ENCODE measurements at regions not wholly inside any gene's neighbourhood (a gene's known extent, or its start where the extent isn't known, plus 50 kb on each side); places are given as distances from the start of the nearest gene placed in this dataset.
A peak's percentile ranks its signal among the peaks of the same experiment; 100 is the strongest.

DNA sequence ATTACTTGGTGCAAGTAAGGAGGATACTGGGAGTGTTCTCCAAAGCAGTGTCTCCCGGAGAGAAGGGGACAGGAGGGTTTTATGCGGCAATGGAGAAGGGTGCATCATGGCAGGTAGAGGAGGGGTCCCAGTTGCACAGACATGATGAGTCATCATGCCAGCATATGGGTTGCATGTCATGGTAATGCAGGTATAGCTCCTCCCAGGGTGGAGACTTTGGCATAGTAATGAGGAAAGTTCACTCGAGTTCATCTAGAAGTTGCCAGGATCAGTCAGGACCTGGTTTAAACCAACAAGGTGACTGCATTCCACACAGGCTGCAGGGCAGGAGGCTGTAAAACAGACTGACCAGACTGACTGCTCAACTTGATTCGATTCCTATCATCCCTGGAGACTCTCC is 355.7 kb upstream of the DUSP10 start:
- no peak for DNase-seq

DNA sequence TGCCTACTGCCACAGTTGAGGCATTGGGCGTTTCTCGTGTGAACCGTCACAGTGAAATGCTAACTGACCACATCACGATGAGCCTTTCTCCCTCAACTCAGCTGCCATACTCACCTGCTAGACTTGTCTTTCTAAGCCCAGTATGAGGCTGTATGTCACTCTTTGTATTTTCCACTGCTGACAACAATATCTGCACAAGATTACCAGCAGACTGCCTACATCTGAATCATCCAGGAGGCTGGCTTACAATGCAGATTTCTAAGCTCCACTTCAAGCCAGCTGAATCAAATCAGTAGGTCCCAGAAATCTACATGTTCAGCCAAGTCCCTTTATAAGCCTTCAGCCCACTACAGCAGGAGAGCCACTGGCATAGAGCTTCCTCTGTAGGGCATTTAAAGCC is 355.0 kb upstream of the DUSP10 start:
- DNase-seq, result no peak

DNA sequence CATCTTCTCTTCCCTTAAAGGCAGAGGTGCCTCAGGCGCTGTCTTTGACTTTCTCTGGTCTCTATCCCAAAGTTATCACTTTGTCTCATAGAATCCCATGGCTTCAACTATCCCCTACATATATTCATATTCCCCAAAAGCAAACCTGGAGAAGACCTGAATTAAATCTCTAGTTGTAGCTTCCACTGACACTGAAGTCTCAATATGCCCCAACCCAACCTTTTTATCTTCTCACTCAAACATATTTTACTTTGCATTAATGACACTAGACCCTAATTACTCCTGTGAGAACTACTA is 354.5 kb upstream of the DUSP10 start:
- no peak for DNase-seq

DNA sequence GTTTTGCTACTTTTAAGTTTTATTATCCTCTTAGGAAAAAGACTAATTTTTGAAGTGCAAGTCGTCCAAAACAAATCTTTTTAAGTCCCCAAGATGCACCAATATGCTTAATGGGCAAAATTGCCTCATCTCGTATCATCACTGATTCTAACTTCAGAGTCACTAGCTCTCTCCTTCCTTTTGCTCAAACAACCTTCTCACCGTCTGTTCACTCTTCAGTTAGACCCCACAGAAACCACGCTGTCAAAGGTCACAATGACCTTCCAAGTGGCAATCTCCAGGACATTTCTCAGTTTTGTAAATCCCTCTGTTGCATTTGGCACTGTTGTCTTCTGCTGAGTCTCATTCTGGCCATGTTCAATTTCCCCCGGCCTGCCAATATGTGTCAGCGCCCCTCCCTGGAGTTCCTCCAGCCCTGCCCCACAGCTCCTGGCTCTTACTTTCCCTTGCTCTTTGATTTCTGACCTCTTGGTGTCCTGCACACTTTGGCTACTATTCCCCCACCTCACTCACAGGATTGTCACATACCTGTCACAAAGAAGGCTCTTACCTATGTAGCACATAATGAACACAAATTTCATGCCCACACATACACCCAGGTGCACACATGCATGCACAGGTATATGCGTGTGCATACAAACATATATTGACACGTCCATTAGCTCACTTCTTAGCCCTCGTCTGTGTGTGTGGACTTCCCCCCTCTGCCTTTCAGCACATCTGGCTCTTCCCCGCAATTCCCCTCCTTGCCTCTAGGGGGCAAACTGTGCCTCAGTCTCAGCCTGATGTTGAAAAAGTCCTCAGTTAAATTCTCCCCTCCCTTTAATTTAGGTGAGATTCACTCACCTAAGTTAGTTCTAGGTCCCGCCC is 354.0 kb upstream of the DUSP10 start:
- peak; percentile 66 for DNase-seq

DNA sequence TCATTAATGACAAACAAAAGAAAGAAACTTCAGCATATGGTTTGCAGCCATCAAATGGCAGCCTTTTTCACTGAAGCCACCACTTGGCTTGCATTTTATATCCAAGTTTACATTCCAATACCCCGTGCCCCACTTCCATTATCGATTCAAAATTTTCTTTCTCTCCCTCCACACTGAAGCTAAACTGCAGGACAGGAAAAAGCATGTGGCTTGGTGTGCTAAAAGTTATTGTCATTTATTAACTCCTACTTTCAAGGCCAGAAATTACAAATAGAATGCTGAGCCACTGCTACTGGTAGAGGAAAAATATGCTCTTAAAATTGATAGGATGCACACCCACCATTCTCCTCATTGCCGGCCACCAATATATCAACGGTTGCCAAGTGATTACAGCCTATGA is 351.6 kb upstream of the DUSP10 start:
- DNase-seq, result no peak

DNA sequence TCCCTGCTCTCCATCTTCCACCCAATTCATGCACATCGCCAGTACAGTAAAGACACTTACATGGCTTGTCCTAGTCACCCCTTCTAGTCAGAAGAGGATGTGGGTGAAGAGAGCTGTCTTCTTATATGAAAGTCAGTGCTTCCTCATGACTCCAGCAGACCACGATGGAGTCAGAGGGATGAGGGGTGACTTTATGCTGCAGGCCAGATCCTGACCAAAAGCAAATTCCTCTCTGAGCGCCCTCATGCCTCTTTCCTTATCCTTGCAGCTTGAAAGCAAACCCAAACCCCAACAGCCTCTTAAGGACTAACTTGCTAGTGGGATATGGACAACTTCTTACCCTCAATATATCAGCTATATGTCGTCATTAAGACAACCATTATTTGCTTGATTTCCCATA is 348.2 kb upstream of the DUSP10 start:
- DNase-seq, result no peak

DNA sequence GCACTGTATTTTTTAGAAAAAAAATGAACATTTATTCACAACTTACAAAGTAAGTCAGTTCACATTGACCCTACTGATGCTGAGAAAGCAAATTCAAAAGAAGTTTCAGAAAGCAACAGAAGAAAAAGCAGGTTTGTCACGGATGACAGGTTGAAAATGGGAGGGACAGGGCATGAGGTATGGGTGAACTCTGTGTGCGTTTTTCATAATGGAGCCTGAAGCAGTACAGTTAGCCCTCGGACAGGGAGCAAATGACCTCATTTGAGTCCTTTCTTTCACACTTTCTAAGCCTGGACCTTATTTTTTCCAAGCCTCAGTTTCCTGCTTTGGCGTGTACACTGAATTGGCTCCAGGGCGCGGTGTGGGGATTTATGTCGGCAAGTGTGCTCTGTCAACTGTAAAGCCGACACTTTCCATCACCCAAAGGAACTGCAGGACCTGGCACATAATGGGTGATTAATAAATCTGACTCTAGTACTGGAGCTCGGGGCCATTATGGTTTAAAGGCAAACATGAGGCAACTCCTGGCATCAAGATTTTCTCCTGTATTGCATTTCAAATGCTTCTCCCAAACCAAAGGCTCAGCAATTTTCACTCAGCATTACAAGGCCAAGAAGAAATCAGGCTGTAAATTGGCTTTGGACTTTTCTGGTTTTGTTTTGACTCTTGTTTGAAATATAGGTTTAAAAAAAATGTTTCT is 345.5 kb upstream of the DUSP10 start:
- no peak for DNase-seq

DNA sequence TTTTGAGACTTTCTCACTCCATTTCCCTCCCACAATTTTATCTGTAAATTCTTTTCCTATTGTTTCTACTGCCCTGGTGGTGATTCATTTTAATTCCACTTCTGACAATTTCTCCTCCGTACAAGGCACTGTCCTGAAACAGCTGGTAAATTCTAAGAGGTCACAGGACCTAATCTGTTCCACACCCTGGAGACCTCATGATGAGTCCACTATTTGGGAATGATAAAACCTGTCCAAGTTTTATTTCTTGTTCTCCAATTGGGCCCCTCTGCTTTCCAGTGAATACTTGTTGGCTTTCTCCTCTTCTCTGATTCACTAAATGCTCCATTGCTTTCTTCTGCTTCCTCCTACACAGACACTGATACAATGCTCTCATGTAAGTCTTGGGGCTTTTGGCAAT is 343.1 kb upstream of the DUSP10 start:
- no peak for DNase-seq

DNA sequence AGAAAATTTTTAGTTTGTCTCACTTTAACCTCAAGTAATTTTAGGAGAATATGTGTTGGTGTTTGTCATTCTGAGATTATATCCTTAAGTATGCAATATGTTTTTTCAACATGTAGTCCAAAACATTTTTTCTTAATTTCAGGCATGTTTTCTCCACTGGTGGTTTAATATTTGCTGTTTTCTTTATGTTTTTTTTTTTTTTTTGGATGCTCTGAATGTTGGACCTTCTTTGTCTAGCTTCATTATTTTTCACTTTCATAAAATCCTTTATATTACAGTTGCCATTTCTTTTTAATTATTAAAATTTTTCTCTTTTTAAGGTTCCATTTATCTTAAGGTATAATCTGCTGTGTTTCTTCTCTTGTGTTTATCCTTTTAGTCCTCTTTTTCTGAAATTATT is 342.2 kb upstream of the DUSP10 start:
- no peak for DNase-seq

DNA sequence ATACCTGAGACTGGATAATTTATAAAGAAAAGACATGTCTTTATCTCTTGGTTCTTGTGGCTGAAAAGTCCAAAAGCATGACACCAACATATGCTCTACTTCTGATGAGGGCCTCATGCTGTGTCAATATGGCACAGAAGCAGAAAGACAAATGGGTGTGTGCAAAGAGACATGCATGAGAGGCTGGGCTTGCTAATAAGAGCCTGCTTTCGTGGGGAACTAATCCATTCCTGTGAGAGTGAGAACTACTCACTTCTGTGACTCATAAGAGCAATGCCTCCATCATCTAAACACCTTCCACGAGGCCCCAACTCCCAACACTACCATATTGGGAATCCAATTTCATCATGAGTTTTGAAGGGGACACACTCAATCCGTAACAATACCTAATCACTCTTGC is 340.0 kb upstream of the DUSP10 start:
- DNase-seq, result no peak

DNA sequence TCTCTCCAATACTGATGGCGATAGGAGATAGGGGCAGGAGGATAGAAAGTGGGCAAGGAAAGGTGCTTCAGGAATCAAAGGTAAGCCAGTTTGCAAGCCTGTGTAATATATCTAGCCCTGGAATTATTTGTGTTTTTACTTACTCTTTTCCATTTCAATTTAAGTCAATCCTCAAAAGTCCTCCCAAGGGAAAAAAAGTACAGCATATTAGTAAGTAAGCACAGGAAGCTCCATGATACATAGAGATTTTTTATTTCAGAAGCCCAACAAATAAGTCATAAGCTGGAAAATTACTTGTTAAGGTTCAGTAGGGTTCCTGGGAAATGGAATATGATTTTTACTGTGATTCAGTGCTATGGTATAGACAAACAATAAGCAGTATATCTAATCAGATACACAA is 337.7 kb upstream of the DUSP10 start:
- DNase-seq, result no peak

DNA sequence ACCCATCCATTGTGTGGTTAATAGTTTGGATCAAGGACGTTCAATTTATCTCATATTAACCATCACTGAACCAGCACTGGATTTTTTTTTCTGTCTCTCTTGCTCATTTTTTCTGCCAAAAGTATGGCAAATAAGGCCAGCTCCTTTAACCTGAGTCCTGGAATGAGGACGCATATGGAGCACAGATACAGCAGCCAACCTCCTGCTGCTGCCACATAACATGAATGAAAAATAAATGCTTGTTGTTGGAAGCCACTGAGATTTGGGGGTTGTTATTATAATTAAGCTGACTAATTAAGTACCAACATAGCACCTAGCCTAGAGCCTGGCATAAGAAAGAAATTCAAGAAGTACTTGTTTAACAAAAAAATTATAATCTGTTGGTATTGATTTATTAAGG is 335.3 kb upstream of the DUSP10 start:
- no peak for DNase-seq

DNA sequence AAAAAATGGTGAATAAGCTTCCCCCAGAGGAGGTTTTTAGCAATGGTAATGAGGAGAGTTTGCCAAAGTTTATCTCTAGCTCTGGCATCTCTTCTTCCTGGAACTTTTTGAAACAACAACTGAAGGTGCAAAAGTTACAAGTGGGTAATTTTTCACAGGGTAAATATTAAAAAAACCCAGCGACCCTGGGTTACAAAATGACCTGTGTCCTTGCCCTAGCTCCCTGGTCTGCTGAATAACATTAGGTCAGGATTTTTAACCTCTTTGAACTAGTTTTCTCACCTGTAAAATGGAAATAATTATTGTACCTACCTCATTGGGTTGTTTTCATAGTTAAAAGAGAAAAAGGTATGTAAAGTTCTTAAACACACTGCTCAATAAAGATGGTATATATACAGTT is 332.4 kb upstream of the DUSP10 start:
- DNase-seq, result no peak

DNA sequence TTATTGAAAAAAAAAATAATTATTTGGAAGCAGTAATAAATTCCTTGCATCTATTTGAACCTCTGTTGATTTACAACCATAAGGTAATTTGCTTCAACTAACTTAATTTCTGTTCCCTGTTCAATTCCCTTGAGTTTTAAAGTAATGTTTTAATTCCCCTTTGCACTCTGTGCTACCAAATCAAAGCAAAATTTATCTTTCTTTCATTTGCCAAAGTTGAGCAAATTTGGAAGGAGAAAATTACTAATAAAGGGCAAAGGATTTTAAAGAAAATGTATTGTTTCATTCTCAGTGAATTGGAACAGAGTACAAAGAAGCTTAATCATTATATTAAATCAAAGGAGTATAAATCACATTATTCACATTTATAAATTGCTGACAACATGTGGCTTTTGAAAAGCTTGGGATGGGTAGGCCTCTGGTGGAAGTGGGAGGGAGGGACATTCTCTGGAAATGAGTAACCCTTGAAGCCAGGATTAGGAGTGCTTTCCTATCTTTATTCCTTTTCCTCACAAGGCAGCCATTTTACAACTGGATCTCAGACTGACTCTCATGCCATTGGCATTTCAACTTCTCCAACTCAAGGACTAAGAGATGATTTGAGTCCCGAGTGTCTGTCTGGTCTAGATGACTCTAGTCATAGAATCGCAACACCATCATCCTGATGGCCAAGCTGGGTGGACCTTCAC is 331.6 kb upstream of the DUSP10 start:
- no peak for DNase-seq

DNA sequence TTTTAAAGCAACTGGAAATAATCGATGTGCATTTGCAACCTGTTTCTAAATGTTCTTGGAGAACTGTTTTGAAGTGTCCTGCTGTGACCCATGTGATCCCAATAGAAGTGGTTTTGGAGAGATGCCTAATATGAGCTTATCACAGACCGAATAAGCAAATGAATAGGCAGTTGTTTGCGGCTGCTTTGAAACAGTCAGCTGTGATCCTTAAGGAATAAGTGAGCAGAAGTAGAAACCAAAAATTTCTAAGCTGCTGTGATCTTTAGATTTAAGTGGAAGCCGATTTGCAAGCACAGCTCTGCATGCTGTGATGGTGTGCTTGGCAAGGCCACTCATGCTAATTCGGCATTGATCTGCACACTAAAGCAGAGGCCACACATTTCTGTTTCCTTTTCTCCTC is 329.5 kb upstream of the DUSP10 start:
- DNase-seq, result no peak

DNA sequence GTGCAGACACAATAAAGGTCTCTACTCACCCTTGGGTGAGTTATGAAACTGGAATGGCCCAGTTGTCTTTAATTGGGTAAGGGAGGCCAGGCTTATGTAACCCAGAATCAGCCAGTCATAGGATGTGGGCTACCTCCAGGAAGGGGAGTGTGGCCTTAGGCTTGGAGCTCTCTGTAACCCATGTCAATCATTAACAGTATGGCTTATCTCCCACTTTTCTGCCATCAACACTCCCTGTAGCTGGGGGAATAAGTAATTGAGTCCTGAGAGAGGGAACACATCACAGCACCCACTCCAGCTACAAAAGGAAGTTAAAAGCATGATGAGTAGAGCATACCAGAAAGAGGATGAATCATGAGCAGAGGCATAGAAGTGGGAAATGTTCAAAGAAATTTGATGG is 327.0 kb upstream of the DUSP10 start:
- DNase-seq, result no peak

DNA sequence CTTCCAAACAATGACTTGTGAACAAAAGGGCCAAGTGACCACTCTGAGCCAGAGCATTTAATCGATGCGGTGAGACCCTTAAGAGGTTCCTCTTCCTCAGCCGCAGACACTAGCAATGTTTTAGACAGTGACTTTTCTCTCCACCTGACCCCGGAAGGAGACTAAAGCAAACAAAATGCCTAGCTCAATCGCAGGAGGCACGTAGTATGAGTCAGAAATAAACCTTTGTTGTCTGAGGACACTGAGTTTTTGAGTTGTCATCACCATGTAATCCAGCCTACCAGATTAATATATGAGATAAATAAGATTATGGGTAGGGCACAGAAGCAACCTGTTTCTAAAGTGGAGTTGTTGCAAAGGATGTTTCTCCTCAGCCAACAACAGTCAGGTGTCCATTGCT is 326.2 kb upstream of the DUSP10 start:
- no peak for DNase-seq

DNA sequence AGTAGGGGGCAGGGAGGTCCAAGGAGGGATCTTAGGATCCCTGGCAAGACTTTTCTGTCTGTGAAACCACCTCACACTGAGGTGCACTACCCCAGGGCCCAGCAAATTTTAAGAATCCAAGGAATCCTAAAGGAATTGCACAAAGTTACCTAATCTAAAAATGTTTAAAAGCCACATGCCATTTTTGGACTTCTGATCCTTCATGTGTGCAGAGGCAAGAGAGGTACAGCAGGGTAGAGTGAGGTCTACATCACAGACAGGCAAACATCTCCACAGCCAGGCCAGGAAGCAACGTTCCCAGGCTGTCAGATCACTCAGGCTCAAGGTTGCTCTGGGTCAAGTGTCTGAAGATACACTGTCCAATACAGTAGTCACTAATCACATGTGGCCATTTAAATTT is 324.6 kb upstream of the DUSP10 start:
- no peak for DNase-seq

DNA sequence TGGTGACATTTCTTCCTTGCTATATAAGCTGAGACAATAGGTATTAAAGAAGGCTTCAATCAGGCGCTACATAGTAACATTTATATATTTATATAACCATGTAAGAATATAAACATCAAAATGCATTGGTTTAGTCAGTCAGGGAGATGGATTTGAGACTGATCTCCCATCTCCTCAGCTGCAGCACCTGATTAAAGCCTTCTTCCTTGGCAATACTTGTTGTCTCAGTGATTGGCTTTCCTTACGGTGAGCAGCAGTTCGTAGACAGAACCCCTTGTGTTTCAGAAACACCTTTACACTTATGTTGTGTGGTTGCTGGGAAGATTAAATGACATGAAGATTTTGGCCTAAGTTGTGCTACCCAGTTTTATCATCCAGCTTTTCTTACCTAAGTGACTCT is 323.3 kb upstream of the DUSP10 start:
- DNase-seq, result no peak

DNA sequence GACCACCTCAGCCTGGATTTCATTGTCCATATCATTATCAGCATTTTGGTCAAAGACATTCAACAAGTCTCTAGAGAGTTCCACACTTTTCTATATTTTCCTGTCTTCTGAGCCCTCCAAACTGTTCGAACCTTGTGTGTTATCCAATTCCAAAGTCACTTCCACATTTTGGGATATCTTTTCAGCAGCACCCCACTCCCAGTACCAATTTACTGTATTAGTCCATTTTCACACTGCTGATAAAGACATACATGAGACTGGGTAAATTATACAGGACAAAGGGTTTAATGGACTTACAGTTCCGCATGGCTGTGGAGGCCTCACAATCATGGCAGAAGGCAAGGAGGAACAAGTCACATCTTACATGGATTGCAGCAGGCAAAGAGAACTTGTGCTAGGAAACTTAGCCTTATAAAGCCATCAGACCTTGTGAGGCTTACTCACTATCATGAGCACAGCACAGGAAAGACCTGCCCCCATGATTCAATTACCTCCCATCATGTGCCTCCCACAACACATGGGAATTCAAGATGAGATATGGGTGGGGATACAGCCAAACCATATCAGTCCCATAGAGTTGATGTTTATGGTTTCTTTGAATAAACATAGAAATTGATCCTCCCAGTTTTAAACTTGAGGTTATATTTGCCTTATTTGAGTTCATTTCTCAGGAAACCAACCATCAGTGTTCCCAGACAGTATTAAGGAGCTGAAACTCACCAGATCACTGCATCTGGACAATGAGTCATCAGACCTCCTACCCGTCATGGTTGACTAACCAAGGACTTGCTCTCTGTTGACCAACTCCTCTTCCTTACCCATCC is 322.7 kb upstream of the DUSP10 start:
- no peak for DNase-seq

DNA sequence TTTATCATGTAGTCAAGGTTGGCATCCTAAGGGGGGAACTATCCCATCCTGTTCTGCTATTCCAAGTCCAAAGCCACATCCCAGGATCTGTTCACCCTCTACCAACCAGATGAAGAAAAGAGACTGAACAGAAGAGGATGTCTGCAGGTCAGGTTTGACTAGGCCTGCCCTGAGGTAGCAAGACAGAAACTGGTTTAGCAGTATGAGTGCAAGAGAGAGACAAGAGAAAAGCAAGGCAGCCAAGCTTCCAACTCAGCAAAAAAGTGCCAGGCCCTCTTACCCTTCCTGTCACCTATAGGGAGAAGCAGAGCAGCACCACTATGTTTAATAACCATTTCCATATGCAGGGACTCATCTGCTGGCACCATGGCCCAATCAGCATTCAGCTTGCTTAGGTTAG is 320.8 kb upstream of the DUSP10 start:
- DNase-seq, result no peak

DNA sequence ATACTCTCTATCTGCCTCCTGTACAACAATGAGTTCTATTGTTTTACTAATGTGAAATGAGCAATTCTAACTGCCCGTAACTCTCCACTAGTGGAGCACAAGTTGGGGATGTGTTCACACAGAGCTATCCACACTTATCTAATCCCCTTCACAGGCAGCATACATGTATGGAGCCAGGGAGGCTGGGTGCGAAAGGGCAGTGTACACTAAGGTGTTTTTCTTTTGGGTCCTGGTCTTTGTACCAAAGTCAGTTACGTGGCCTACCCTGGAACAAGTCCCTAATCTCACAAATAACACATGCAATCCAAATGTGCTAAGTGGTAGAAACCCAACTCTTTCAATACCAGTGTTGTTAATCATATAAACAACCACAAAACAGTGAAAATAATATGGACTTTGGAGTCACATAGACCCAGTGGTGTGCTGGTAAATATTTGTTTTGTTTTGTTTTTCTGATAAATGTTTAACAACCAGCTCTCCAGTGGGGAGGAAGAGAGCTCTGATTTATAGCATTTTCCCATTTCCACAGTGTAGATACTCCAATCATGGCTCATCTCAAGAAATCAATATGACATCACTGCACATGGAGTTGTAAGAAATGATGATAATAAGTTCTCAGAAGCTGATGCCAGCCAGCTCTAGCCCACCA is 319.9 kb upstream of the DUSP10 start:
- DNase-seq, result no peak
